ENCODE measurements at regions not wholly inside any gene's neighbourhood (a gene's known extent, or its start where the extent isn't known, plus 50 kb on each side); places are given as distances from the start of the nearest gene placed in this dataset.

DNA sequence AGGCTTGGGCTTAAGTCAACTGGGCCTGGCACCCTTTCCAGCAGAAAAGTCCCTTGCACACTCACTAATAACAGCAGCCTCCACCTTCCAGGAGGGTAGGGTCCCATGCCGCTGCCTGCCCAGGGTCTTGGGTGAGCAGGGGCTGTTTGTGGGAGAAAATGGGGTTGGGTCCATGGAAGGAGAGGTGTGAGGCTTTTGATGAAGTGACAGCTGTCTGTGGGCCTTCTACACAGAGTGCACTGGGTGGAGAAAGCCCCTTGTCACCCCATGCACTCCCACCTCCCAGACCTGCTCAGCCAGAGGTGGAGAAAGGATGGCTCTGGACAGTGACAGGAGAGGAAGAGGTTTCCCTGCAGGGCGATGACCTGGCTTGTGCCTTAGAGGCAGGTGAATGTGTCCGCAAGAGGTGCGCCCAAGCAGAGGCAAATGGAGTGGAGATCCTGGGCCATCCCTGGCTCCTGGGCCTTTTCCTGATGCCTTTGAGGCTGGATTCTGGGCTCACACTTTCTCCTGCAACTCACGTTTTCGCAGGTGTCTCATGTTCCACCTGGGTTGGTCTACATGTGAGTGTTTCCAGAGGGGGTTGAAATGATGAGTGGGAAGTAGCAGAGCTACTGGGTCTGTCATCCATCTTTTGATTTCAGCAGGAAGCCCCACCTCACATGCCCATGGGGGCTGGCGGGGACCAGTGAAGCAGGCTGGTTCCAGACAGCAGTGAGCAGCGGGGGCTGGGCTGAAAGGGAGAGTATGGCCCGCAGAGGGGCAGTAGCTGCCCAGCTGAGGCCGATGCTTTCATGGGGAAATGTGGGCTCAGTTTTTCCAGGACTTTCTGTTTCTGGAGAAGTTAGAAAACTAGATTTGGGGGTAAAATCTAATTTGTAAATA lies 85.2 kb upstream of the PRR23E start:
- ATAC-seq (no peak), DNase-seq (no peak)
- H3K9me3 ChIP-seq: peaks cover 12% of the 10 kb centered on the region
- H3K27me3 ChIP-seq: no peaks in the 10 kb centered on the region
- intact Hi-C loops (cut with DNase I): no loop called here
- no peak overlapping the region for H3K4me3 ChIP-seq
- H3K27ac ChIP-seq: no peak overlapping the region
- H3K36me3 ChIP-seq: no peaks in the 10 kb centered on the region
- TF ChIP-seq, protein P1, sequence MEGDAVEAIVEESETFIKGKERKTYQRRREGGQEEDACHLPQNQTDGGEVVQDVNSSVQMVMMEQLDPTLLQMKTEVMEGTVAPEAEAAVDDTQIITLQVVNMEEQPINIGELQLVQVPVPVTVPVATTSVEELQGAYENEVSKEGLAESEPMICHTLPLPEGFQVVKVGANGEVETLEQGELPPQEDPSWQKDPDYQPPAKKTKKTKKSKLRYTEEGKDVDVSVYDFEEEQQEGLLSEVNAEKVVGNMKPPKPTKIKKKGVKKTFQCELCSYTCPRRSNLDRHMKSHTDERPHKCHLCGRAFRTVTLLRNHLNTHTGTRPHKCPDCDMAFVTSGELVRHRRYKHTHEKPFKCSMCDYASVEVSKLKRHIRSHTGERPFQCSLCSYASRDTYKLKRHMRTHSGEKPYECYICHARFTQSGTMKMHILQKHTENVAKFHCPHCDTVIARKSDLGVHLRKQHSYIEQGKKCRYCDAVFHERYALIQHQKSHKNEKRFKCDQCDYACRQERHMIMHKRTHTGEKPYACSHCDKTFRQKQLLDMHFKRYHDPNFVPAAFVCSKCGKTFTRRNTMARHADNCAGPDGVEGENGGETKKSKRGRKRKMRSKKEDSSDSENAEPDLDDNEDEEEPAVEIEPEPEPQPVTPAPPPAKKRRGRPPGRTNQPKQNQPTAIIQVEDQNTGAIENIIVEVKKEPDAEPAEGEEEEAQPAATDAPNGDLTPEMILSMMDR (IDR thresholded peaks at IDR 0.05): no peak
- H3K4me1 ChIP-seq: no peaks in the 10 kb centered on the region

DNA sequence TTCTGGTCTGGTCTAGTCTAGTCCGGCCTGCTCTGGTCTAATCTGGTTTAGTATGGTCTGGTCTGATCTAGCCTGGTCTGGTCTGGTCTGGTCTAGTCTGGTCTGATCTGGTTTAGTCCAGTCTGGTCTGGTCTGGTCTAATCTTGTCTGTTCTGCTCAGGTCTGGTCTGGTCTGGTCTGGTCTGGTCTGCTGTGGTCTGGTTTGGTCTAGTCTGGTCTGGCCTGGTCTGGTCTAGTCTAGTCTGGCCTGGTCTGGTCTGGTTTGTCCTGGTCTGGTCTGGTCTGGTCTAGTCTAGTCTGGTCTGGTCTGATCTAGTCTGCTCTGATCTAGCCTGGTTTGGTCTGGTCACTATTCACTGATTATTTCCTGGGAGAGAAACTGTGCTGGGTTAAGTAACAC lies 84.1 kb upstream of the PRR23E start:
- no peaks in the 10 kb centered on the region for H3K4me1 ChIP-seq
- intact Hi-C loops (cut with DNase I): no loop called here
- H3K9me3 ChIP-seq: peaks cover 14% of the 10 kb centered on the region
- TF ChIP-seq, protein P1 (IDR thresholded peaks at IDR 0.05): no peak
- DNase-seq (no peak), ATAC-seq (peak; percentile 17)
- no peaks in the 10 kb centered on the region for H3K27me3 ChIP-seq
- H3K36me3 ChIP-seq: no peaks in the 10 kb centered on the region
- H3K27ac ChIP-seq: no peak overlapping the region
- H3K4me3 ChIP-seq: no peak overlapping the region

DNA sequence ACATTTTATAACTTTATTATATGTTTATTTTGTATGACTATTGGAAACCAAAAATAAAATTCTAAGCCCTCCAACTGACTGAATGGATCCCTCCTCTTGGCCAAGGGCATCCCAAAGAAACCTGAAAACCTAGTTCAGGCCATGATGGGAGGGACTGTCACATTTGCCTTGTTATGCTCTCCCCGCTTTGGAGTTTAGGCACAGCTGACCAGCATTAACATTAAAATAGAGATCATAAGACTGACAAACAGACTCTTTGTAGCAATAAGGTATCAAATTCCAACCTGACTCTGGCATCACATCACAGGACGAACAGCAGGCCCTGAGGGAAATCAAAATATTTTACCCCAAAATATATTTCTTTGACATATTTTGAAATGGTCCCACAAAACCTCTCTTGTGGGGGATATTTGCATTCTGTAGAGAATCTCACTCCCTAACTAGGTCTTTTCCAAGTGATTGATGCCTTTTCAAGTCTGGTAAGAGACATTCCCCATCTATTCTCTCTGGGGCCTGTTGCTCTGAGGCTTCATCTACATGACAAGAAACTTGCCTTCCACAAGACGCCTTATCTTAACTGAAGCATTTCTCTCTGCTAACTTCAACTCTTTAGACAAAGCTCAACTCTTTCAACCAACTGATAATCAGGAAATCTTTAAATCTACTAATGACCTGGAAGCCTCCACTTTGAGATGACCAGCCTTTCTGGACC lies 81.8 kb upstream of the PRR23E start:
- H3K4me1 ChIP-seq: no peaks in the 10 kb centered on the region
- no peaks in the 10 kb centered on the region for H3K36me3 ChIP-seq
- DNase-seq: no peak
- no peak overlapping the region for H3K27ac ChIP-seq
- no peaks in the 10 kb centered on the region for H3K27me3 ChIP-seq
- ATAC-seq: no peak
- TF ChIP-seq, protein P1 (IDR thresholded peaks at IDR 0.05): no peak
- no peak overlapping the region for H3K4me3 ChIP-seq
- intact Hi-C loops (cut with DNase I): no loop called here
- H3K9me3 ChIP-seq: peaks cover 14% of the 10 kb centered on the region

DNA sequence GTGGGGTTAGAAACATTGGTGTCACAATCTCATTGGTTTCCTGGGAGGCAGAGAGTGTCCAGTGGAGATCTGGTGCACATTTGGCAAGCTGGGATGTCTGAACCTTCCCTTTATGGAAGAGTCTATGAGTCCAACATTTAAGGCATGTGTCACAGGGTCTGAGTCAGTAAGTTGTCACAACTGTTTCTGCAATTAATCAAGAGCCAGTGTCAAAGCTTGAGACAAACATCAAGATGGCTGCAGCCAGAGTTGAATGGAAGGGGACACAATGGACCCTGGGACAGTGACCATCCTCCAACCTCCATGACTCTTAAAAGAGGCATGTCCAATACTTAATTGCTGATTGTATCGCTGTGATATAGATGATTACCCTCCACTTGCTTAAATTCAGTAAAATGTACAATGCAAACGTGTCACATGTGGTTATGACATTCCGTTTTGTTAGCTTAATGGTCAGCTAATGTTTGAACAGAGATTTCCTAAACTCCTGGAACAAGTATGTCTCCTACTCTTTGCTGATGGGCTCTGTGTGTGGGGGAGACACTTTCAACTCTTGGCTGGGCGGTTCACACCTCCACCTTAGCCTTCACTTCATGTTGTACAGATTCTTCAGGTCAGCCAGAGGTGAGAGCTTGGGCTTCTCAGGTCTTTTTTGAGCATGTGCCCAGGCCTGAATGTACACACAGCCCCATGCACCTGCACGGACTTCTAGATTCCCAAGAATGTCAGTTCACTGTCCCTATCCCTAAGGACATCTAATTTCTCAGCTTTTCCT lies 79.9 kb upstream of the PRR23E start:
- Histone ChIP-seq H3K4me3 (no peak overlapping the region), H3K27me3 (no peaks in the 10 kb centered on the region), H3K36me3 (no peaks in the 10 kb centered on the region), H3K27ac (no peak overlapping the region), H3K9me3 (peaks cover 14% of the 10 kb centered on the region), H3K4me1 (no peaks in the 10 kb centered on the region)
- ATAC-seq: no peak
- no peak for DNase-seq
- intact Hi-C loops (cut with DNase I): no loop called here
- TF ChIP-seq, protein P1 (IDR thresholded peaks at IDR 0.05): no peak

DNA sequence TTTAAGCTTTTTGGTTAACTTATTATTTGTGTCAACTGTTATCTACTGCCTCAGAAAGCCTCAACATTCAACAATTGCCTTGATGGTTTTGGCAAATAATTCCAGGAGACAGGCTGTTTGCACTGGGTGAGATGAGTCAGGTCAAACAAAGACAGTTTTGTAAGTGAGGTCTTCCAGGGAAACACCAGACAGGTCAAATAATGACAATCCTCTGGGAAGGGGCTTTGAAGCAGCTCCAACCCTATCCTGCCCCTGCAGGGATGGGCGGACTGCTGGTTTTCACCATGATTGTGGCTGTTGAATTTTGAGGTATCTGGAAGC lies 79.4 kb upstream of the PRR23E start:
- TF ChIP-seq, protein P1 (IDR thresholded peaks at IDR 0.05): no peak
- Histone ChIP-seq H3K27me3 (no peaks in the 10 kb centered on the region), H3K9me3 (peaks cover 14% of the 10 kb centered on the region), H3K27ac (no peak overlapping the region), H3K4me3 (no peak overlapping the region), H3K4me1 (no peaks in the 10 kb centered on the region), H3K36me3 (no peaks in the 10 kb centered on the region)
- intact Hi-C loops (cut with DNase I): no loop called here
- DNase-seq: no peak
- no peak for ATAC-seq
